ENCODE measurements at regions not wholly inside any gene's neighbourhood (a gene's known extent, or its start where the extent isn't known, plus 50 kb on each side); places are given as distances from the start of the nearest gene placed in this dataset.

DNA sequence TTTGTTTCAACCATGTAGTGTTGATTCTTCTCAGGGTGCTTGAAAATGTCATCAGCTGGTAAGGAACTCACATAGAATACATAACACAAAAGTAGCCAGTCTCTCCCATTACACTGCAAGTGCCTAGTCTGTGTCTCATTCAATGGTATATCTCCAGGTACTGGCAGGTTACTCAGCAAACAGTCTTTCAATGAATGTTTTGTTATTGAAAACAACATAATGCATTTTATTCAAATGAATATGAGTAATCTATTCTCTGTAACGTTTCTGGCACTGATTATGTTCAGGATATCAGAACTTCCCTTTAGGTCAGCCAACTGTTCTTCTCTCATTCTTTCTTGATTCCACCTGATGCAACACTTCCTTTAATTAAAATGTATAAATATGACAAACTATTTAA is 68.0 kb upstream of the SLITRK1 start:
- no peak for DNase-seq (ENCODE audit: insufficient read length, low spot score)

DNA sequence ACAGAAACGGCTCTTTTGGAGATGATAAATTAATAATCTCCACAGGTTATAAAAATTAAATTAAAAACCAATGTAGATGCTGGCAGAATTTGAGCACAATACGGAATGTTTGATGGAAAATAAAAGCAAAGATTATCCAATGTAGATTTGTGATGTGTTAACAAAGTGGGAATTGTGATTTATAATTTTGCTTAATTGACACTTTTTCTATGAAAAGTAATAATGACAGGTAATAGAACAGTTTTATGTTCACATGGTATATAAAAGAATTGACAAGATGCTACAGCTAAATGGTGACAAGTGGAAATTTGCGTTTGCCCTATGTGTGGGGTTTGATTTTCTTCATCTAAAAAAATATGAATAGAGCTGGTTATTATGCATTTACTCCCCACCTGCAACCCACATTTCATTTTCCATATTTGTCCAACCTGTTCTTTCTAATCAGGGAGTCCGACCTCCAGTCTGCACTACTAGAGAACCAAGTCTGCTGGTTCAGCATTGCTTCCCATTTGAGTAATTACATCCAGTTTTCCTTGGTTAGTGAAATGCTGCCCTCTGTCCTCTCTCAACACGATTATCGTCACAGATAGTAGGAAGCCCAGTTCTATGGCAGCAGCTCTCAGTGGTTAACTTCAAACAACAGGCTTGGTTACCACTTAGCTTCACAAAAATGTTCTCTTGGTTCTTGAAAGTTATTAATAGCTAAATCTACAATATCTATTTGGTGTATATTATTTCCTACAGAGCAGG is 61.4 kb upstream of the SLITRK1 start:
- no peak for DNase-seq (ENCODE audit: insufficient read length, low spot score)
- FAIRE-seq = no peak

More for the DNA sequence above, 68.0 kb upstream of the SLITRK1 start:
- no peak for FAIRE-seq

DNA sequence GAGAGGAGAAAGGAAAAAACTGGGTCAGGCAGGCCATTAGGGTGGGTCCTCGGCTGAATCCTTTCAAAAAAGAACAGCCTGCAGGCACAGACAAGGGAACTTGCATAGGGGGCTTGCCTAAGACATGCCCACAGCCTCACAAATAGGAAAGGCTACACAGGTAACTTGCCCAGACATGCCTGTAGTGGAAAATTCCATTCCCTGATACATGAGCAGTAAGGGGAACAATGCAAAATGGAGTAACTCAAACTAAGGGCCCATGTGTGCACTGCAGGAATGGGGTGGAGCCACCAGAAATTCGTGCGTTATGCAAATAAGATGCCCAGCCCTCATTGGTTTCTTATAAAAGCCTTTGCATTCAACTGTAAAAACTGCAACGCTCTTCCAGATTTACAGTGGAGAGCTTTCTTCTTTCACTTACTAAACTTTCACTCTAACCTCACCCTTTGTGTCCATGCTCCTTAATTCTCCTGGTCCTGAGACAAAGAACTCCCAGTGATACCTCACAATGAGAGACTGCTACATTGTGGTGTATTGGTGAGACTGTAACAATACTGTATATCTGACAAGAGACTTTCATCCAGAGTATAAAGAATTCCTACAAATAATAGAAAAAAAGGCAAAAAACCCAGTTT is 59.5 kb upstream of the SLITRK1 start:
- DNase-seq (ENCODE audit: insufficient read length, low spot score) (no peak), FAIRE-seq (no peak)

DNA sequence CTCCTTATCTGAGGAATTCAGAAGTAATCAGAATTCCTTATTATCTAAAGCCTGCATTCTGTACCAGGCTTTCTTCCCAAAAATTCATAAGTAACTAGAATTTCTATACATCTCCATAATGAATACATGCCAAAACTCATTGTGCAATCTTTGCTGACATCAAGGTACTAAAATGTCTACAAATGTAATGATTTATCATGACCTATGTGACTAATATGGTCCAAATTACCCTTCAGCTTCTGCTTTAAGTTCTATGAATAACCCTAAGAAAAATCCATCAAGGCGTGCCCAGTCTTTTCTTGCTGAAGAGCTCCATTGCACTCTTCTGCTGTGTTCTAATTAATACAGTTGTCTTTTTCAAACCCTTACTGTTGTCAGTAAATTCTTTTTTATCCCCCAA is 58.5 kb upstream of the SLITRK1 start:
- FAIRE-seq (no peak), DNase-seq (ENCODE audit: insufficient read length, low spot score) (no peak)

DNA sequence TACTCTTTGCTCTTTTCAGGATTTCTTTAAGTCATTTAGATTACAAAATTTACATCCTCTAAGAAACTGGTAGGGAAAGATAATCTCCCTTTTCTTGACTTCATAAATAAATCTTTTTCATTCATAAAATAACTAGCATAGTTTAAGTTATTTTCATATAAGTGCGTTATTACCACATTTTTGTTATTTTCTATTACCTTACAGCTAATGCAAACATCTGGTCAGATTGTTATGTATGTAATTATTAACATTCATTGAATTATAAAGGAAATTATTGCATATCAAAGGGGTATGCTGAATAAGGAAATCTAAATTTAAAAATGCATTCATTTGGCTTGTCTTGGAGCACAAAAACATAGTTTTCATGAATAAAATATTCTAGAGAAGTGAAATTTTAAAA is 55.3 kb upstream of the SLITRK1 start:
- no peak for FAIRE-seq
- no peak for DNase-seq (ENCODE audit: insufficient read length, low spot score)

DNA sequence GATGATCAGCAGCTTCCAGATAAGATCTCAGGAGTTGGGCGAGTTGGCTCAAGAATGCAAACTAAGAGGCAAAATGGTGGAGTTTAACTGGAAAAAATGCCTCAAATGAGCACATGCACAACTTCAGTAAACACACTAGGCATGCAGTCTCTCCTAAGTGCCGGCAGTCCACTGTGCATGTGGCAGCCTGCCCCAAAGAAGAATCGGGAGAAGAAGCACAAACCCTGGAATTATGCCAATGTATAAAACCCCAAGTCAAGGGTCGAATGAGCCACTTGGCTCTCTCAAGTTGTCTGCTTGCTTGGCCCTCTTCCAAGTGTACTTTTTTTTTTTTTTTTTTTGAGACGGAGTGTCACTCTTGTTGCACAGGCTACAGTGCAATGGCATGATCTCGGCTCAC is 53.3 kb upstream of the SLITRK1 start:
- DNase-seq (ENCODE audit: insufficient read length, low spot score) = no peak
- no peak for FAIRE-seq

Measured in GM19239 (cell line).